HG02852 (cell line): ENCODE measurements at regions not wholly inside any gene's neighbourhood (a gene's known extent, or its start where the extent isn't known, plus 50 kb on each side); places are given as distances from the start of the nearest gene placed in this dataset.

Source experiments
- ATAC-seq: cut with Tn5 transposase; IDR thresholded peaks from one replicate; pipeline ENCODE4 v1.9.1; 2021; ENCODE audit warnings: mild to moderate bottlenecking, moderate library complexity; ENCODE audit not compliant: unreplicated experiment

- no peak for ATAC-seq
These were observed 78.0 kb upstream of the TNFSF18 start for GRCh38 chr1:173128742-173129141.

GRCh38 chr1:173127369-173128307 is 76.9 kb upstream of the TNFSF18 start:
- ATAC-seq, result no peak

DNA sequence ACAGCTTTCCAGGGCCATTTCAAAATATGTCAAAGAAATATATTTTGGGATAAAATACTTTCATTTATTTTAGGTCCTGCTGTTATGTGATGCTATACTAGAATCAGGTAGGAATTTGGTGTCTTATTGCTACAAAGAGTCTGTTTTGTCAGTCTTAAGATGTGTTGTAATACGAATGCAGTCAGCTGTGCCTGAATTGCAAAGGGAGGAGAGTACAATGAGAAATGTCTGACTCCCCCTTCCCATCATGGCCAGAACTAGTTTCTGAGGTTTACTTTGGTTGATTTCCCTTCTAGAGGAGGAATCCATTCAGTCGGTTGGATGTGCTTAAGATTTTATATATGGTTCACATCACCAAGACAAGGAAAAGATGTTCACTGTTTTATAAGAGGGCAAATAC is 75.7 kb upstream of the TNFSF18 start:
- ATAC-seq, result no peak

- no peak for ATAC-seq
These were observed 72.5 kb upstream of the TNFSF18 start for GRCh38 chr1:173122958-173123852.

DNA sequence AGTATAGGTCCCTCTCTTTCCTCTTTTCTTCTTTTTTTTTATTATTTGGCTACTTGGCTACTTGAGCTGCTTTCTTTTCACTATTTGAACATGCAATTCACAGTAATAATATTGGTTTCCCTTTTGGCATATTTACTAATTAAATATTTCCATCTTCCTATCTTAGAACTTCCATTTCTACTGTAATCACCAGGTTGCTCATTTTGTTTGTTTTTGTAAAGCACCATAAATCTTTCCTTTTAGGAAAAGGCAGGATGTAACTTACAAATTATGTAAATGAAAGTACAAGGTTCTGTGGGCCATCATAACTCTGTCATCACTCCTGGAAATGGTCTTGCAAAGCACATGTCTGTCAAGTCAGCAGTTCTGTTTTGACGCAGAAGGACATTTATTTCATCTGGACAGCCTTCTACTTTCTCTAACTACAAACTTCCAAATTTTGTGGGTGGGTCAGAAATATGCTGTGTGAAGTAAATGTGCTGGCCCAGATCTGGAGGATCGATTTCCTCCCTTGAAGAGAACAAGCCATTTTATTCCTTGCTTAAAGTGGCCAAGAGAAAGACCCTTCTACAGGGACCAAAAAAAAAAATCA is 71.7 kb upstream of the TNFSF18 start:
- no peak for ATAC-seq

- no peak for ATAC-seq
These were observed 67.7 kb upstream of the TNFSF18 start for GRCh38 chr1:173118404-173118803.

- no peak for ATAC-seq
These were observed 67.0 kb upstream of the TNFSF18 start for GRCh38 chr1:173117761-173118160.

- ATAC-seq, result no peak
These were observed 66.4 kb upstream of the TNFSF18 start for GRCh38 chr1:173117108-173117633.

DNA sequence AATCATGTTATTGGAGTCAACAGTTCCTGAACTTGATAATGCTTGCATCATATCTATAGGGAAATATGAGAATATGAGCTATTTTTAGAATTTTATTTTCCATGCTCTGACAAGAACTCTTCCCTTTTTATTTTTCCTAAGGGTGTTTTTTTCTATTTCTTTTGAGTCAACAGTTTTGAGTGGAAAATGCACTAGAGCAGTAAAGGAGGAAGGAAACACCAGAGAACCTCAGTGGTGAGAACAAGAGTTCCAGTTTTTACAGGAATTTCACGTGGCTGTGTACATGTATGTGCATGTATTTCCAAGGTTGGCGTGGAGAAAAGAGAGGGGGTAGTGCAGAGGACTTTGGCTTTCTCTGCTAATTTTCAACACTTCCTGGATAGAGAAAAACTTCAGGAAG is 63.6 kb upstream of the TNFSF18 start:
- ATAC-seq, result no peak

DNA sequence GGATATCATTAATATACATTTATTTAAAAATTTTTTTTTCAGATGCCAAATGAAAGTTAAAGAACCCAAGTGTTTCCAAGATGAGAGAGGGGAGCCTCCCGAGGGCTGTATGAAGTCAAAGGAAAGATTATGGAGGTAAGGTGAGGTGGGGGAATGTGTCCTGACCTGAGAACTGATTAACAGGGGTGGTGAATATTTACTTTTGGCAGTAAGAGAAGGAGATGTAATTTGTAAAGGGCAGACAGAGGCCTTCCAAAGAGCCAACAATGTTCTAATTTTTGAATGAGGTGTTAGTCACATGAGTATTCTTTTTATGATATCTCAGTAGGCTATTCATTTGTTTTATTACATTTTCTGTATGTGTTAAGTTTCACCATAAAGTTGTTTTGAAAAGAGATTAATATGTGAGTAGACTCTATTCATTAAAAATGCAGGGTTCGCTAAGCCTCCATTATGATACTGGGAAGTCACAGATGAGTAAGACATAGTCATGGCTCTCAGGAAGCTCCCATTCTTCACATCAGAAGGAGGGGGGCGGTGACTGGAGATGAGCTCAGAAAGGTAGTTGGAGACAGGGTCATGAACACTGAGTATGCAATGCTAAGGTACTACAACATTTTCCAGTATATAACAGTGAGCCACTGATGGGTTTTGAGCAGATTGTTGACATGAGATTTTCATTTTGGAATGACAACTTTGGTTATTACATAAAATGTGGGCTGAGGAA is 62.4 kb upstream of the TNFSF18 start:
- ATAC-seq, result no peak

GRCh38 chr1:173112129-173112528 is 61.4 kb upstream of the TNFSF18 start:
- peak; percentile 99 for ATAC-seq

DNA sequence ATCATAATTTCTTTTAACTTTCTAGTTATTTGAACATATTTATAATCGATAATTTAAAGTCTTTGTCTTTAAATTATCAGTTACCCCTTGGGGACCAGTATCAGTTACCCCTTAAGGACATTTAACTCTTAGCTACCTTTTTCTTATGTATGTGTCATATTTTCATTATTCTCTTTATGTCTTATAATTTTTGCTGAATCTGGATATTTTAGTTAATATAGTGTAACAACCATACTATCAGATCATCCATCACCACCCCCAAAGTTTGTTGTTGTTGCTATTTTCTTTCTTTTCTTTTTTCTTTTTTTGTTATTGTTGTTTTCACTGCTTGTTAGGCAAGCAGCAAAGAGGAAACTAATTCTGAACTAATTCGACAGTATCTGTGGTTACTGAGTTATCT is 57.0 kb upstream of the TNFSF18 start:
- no peak for ATAC-seq

- ATAC-seq, result no peak
These were observed 52.3 kb upstream of the TNFSF18 start for GRCh38 chr1:173103006-173103405.

DNA sequence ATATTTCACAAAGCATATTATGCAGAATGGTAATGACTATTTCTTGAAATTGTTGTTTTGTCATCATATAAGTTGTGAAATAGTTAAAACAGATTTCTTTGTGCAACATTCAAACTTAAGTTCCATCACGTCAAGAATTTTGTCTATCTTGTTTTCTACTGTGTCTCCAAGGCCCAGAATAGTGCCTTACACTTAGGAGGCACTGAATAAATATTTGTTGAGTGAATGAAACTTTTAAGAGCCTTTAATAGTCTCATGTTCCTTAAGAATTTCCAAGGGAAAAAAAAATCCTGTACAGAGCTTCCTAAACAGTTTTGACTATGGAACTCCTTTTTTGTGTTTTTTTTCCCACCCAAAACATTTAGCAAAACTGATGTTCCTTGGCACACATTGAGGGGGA is 50.8 kb upstream of the TNFSF18 start:
- ATAC-seq, result no peak

- no peak for ATAC-seq
These were observed 49.9 kb upstream of the TNFSF18 start for GRCh38 chr1:173100476-173101107.
